ENCODE measurements at regions not wholly inside any gene's neighbourhood (a gene's known extent, or its start where the extent isn't known, plus 50 kb on each side); places are given as distances from the start of the nearest gene placed in this dataset.

GRCh38 chr20:11752336-11752735, 165.4 kb upstream of the BTBD3 start:
- no peak overlapping the region for H3K27ac ChIP-seq (ENCODE audit: low read depth, low read length, severe bottlenecking)
- no CpG with 5 or more reads among the region's 2 CpGs for WGBS, 2 experiments (ENCODE audit: insufficient coverage in 2 of 2)

GRCh38 chr20:11753155-11753554, 164.5 kb upstream of the BTBD3 start:
- Histone ChIP-seq H3K4me3 (ENCODE audit: extremely low read depth, insufficient read depth, low read length, poor library complexity, severe bottlenecking) (no peak overlapping the region), H3K27ac (ENCODE audit: low read depth, low read length, severe bottlenecking) (no peak overlapping the region), H3K36me3 (ENCODE audit: control insufficient read depth, insufficient read depth, low read length) (no peaks in the 10 kb centered on the region), H3K9me3 (ENCODE audit: control insufficient read depth, low read length) (no peaks in the 10 kb centered on the region), H3K4me1 (ENCODE audit: control insufficient read depth, insufficient read depth, low read length, poor library complexity, severe bottlenecking) (no peaks in the 10 kb centered on the region)
- WGBS, 2 experiments (ENCODE audit: insufficient coverage in 2 of 2): no CpG with 5 or more reads among the region's 2 CpGs

More at GRCh38 chr20:11752336-11752735, 165.4 kb upstream of the BTBD3 start:
- Histone ChIP-seq H3K36me3 (ENCODE audit: control insufficient read depth, insufficient read depth, low read length) (no peaks in the 10 kb centered on the region), H3K9me3 (ENCODE audit: control insufficient read depth, low read length) (no peaks in the 10 kb centered on the region), H3K4me1 (ENCODE audit: control insufficient read depth, insufficient read depth, low read length, poor library complexity, severe bottlenecking) (no peaks in the 10 kb centered on the region), H3K4me3 (ENCODE audit: extremely low read depth, insufficient read depth, low read length, poor library complexity, severe bottlenecking) (no peak overlapping the region)

- H3K9me3 ChIP-seq (ENCODE audit: control insufficient read depth, low read length): no peaks in the 10 kb centered on the region
- 69 to 84% methylated on average over 3 to 4 of the region's 4 CpGs for WGBS, 2 experiments (ENCODE audit: insufficient coverage in 2 of 2)
- H3K27ac ChIP-seq (ENCODE audit: low read depth, low read length, severe bottlenecking): no peak overlapping the region
- no peaks in the 10 kb centered on the region for H3K4me1 ChIP-seq (ENCODE audit: control insufficient read depth, insufficient read depth, low read length, poor library complexity, severe bottlenecking)
- no peaks in the 10 kb centered on the region for H3K36me3 ChIP-seq (ENCODE audit: control insufficient read depth, insufficient read depth, low read length)
- no peak overlapping the region for H3K4me3 ChIP-seq (ENCODE audit: extremely low read depth, insufficient read depth, low read length, poor library complexity, severe bottlenecking)
These were observed 163.2 kb upstream of the BTBD3 start for GRCh38 chr20:11754451-11754850.

DNA sequence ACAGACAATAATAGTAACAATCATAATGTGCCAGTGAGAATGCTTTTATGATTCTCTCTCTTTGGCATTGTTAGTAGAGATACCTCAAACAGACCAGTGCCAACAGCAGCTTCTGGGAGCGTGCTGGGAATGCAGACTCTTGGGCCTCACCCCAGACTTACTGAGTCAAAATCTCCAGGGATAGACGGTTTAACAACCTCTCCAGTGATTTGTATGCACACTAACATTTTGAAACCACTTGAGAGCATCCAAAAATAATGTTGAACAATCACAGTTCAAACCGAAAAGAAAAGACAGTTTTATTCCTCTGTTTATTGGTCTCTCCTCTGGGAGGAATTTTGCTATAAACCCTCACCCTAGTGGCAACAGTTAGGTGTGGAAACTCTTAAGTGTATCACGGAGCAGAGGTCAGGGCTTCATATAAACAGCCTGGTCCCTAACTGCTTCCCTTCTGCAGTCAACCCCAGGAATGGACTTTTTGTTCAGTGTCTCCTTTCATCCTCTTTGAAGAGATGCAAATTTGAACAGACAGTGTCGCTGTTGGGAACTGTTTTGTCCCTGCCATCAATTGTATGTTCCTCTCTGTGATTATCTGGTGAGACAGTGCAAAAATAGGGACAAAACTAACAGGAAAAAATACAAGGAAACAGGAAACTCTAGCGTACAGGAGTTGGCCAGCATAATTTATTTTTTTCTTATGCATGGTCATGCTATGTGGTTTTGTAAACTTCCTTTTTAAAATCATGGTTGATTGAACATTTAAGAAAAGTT, 162.4 kb upstream of the BTBD3 start:
- Histone ChIP-seq H3K4me1 (ENCODE audit: control insufficient read depth, insufficient read depth, low read length, poor library complexity, severe bottlenecking) (no peaks in the 10 kb centered on the region), H3K36me3 (ENCODE audit: control insufficient read depth, insufficient read depth, low read length) (no peaks in the 10 kb centered on the region), H3K27ac (ENCODE audit: low read depth, low read length, severe bottlenecking) (no peak overlapping the region), H3K9me3 (ENCODE audit: control insufficient read depth, low read length) (no peaks in the 10 kb centered on the region), H3K4me3 (ENCODE audit: extremely low read depth, insufficient read depth, low read length, poor library complexity, severe bottlenecking) (no peak overlapping the region)
- WGBS, 2 experiments (ENCODE audit: insufficient coverage in 2 of 2): 76 to 86% methylated on average over 4 to 5 of the region's 6 CpGs

DNA sequence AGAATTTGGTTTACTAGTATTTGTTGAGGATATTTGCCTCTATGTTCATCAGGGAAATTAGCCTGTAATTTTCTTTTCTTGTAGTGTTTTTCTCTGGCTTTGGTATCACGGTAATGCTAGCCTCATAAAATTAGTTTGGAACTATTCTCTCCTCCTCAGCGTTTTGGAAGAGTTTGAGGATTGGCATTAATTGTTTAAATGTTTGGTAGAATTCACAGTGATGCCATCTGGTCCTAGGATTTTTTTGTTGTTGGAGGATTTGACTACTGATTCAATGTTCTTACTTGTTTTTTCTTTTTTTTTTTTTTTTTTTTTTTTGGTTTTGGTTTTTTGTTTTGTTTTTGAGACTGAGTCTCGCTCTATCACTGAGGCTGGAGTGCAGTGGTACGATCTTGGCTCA, 156.2 kb upstream of the BTBD3 start:
- H3K9me3 ChIP-seq (ENCODE audit: control insufficient read depth, low read length): no peaks in the 10 kb centered on the region
- no peaks in the 10 kb centered on the region for H3K4me1 ChIP-seq (ENCODE audit: control insufficient read depth, insufficient read depth, low read length, poor library complexity, severe bottlenecking)
- no CpG with 5 or more reads among the region's 4 CpGs for WGBS, 2 experiments (ENCODE audit: insufficient coverage in 2 of 2)
- H3K27ac ChIP-seq (ENCODE audit: low read depth, low read length, severe bottlenecking): no peak overlapping the region
- H3K36me3 ChIP-seq (ENCODE audit: control insufficient read depth, insufficient read depth, low read length): no peaks in the 10 kb centered on the region
- H3K4me3 ChIP-seq (ENCODE audit: extremely low read depth, insufficient read depth, low read length, poor library complexity, severe bottlenecking): no peak overlapping the region

DNA sequence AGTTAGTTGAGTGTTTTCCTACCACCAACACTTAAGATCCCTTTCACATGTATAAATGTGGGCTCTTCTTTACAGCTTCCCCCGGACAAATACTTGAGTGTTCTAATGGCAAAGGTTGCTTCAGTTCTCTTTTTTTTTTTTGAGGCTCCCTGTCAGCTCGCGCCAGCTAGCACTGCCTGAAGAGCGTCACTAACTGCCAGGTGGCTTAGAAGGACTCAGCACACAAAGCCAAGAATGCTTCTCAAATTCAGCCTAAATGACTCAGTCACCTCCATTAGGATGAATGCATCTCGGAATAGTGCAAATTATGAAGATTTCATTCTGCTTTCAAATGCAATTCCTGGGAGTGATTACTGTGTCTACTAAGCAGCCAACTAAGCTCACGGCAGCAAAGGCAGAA, 150.7 kb upstream of the BTBD3 start:
- no peak overlapping the region for H3K4me3 ChIP-seq (ENCODE audit: extremely low read depth, insufficient read depth, low read length, poor library complexity, severe bottlenecking)
- no peak overlapping the region for H3K27ac ChIP-seq (ENCODE audit: low read depth, low read length, severe bottlenecking)
- WGBS, 2 experiments (ENCODE audit: insufficient coverage in 2 of 2): 39% methylated on average over 6 of the region's 6 CpGs; no CpG with 5 or more reads in 1 of the 2 experiments

DNA sequence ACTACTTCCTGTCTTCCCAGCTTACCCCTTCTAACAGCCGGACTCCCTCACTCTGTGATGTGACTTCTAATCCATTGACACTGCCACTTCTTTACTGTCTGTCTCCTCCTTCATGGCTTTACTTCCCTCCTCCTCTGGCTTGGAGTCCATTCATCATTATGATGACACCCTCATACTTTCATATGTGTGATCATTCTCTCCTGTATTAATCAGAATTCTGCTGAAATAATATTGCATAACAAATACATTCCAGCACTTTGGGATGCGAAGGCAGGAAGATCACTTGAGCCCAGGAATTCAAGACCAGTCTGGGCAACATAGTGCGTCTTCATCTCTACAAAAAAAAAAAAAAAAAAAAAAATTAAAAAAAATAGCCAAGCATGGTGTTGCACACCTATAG, 147.9 kb upstream of the BTBD3 start:
- Histone ChIP-seq H3K4me1 (ENCODE audit: control insufficient read depth, insufficient read depth, low read length, poor library complexity, severe bottlenecking) (no peaks in the 10 kb centered on the region), H3K4me3 (ENCODE audit: extremely low read depth, insufficient read depth, low read length, poor library complexity, severe bottlenecking) (no peak overlapping the region), H3K9me3 (ENCODE audit: control insufficient read depth, low read length) (no peaks in the 10 kb centered on the region), H3K27ac (ENCODE audit: low read depth, low read length, severe bottlenecking) (no peak overlapping the region), H3K36me3 (ENCODE audit: control insufficient read depth, insufficient read depth, low read length) (no peaks in the 10 kb centered on the region)
- 95 to 100% methylated on average over 1 of the region's 3 CpGs for WGBS, 2 experiments (ENCODE audit: insufficient coverage in 2 of 2)

More for the DNA sequence above, 150.7 kb upstream of the BTBD3 start:
- no peaks in the 10 kb centered on the region for H3K9me3 ChIP-seq (ENCODE audit: control insufficient read depth, low read length)
- no peaks in the 10 kb centered on the region for H3K36me3 ChIP-seq (ENCODE audit: control insufficient read depth, insufficient read depth, low read length)
- H3K4me1 ChIP-seq (ENCODE audit: control insufficient read depth, insufficient read depth, low read length, poor library complexity, severe bottlenecking): no peaks in the 10 kb centered on the region

DNA sequence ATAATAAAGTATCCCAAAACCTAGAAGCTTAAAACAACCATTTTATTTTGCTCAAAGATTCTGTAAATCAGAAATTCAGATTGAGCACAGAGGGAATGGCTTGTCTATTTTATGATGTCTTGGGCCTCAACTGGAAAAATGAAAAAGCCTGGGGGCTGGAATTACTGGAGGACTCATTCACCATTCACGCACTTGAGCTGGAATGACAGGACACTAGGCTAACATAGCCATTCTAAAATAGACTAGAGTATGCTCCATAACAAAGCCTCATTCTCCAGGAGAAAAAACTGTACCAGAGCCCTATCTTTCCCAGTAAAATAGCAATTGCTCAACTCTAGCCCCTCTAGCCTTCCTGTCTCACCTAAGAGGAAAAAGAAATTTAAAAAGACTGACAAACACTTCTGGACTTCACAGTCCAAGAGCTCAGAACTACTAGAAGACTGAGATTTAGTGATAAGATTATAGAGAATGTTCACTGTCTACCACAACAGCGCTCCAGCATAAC, 145.4 kb upstream of the BTBD3 start:
- H3K4me1 ChIP-seq (ENCODE audit: control insufficient read depth, insufficient read depth, low read length, poor library complexity, severe bottlenecking): no peaks in the 10 kb centered on the region
- WGBS, 2 experiments (ENCODE audit: insufficient coverage in 2 of 2): no CpG with 5 or more reads among the region's 2 CpGs
- no peaks in the 10 kb centered on the region for H3K9me3 ChIP-seq (ENCODE audit: control insufficient read depth, low read length)
- no peak overlapping the region for H3K27ac ChIP-seq (ENCODE audit: low read depth, low read length, severe bottlenecking)
- no peaks in the 10 kb centered on the region for H3K36me3 ChIP-seq (ENCODE audit: control insufficient read depth, insufficient read depth, low read length)
- no peak overlapping the region for H3K4me3 ChIP-seq (ENCODE audit: extremely low read depth, insufficient read depth, low read length, poor library complexity, severe bottlenecking)

DNA sequence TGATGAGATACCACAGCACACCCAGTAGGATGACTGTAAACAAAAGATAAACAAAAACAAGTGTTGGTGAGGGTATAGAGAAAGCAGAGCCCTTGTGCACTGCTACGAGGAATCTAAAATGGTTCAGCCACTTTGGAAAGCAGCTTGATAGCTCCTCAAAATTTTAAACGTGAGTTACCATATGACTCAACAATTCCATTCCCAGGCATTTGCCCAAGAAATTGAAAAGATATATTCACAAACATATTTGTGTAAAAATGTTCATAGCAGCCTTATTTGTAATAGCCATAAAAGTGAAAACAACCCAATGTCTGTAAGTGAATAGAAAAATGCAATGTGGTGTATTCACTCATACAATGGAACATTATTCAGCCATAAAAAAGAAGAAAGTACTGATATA, 141.0 kb upstream of the BTBD3 start:
- H3K27ac ChIP-seq (ENCODE audit: low read depth, low read length, severe bottlenecking): no peak overlapping the region
- WGBS, 2 experiments (ENCODE audit: insufficient coverage in 2 of 2): 83% methylated on average over 1 of the region's 2 CpGs; no CpG with 5 or more reads in 1 of the 2 experiments
- H3K36me3 ChIP-seq (ENCODE audit: control insufficient read depth, insufficient read depth, low read length): no peaks in the 10 kb centered on the region
- no peaks in the 10 kb centered on the region for H3K4me1 ChIP-seq (ENCODE audit: control insufficient read depth, insufficient read depth, low read length, poor library complexity, severe bottlenecking)
- H3K4me3 ChIP-seq (ENCODE audit: extremely low read depth, insufficient read depth, low read length, poor library complexity, severe bottlenecking): no peak overlapping the region
- H3K9me3 ChIP-seq (ENCODE audit: control insufficient read depth, low read length): no peaks in the 10 kb centered on the region

GRCh38 chr20:11777387-11778205, 140.1 kb upstream of the BTBD3 start:
- H3K36me3 ChIP-seq (ENCODE audit: control insufficient read depth, insufficient read depth, low read length): no peaks in the 10 kb centered on the region
- no peaks in the 10 kb centered on the region for H3K9me3 ChIP-seq (ENCODE audit: control insufficient read depth, low read length)
- 72 to 80% methylated on average over 11 to 12 of the region's 14 CpGs for WGBS, 2 experiments (ENCODE audit: insufficient coverage in 2 of 2)
- no peak overlapping the region for H3K27ac ChIP-seq (ENCODE audit: low read depth, low read length, severe bottlenecking)
- H3K4me1 ChIP-seq (ENCODE audit: control insufficient read depth, insufficient read depth, low read length, poor library complexity, severe bottlenecking): no peaks in the 10 kb centered on the region
- H3K4me3 ChIP-seq (ENCODE audit: extremely low read depth, insufficient read depth, low read length, poor library complexity, severe bottlenecking): no peak overlapping the region

- Histone ChIP-seq H3K4me1 (ENCODE audit: control insufficient read depth, insufficient read depth, low read length, poor library complexity, severe bottlenecking) (no peaks in the 10 kb centered on the region), H3K27ac (ENCODE audit: low read depth, low read length, severe bottlenecking) (no peak overlapping the region), H3K36me3 (ENCODE audit: control insufficient read depth, insufficient read depth, low read length) (no peaks in the 10 kb centered on the region), H3K9me3 (ENCODE audit: control insufficient read depth, low read length) (no peaks in the 10 kb centered on the region), H3K4me3 (ENCODE audit: extremely low read depth, insufficient read depth, low read length, poor library complexity, severe bottlenecking) (no peak overlapping the region)
- WGBS, 2 experiments (ENCODE audit: insufficient coverage in 2 of 2): 47 to 80% methylated on average over 1 to 2 of the region's 5 CpGs
These were observed 139.5 kb upstream of the BTBD3 start for GRCh38 chr20:11778206-11778570.

All from mesodermal cell (in vitro differentiated cells).